Astrocyte of the spinal cord (primary cell): ENCODE measurements at regions not wholly inside any gene's neighbourhood (a gene's known extent, or its start where the extent isn't known, plus 50 kb on each side); places are given as distances from the start of the nearest gene placed in this dataset.
"Not testable (repeated sequence)": the region's sequence is repeated elsewhere in the genome, so short reads cannot be mapped to it uniquely, and the experiment has no call there.

Experiments used
- DNase-seq: peaks from one replicate; pipeline ENCODE4 v3.0.0; 2011; ENCODE audit warnings: low read depth, low spot score
- H3K4me3 ChIP-seq: 2 replicates; pipeline ENCODE4 v1.5.1; 2011; ENCODE audit warnings: low read depth, mild to moderate bottlenecking, low read length, moderate library complexity
- CTCF ChIP-seq: IDR thresholded peaks from 2 replicates; pipeline ENCODE4 v1.5.1; 2012; ENCODE audit warnings: low read depth, mild to moderate bottlenecking, low read length, inconsistent platforms
- in situ Hi-C: cut with HindIII; loops from 2 replicates; pipeline ENCODE4 v1.10.0; 2017; ENCODE audit warnings: low sequenced_read_pairs

GRCh38 chr1:191517826-191518225, 640.4 kb upstream of the RGS18 start:
- H3K4me3 ChIP-seq: no peak overlapping the region
- in situ Hi-C loops: no loop called here
- no peak for DNase-seq
- TF ChIP-seq CTCF: no peak

GRCh38 chr1:191519519-191519918, 638.7 kb upstream of the RGS18 start:
- DNase-seq: no peak
- TF ChIP-seq CTCF: no peak
- H3K4me3 ChIP-seq: no peak overlapping the region
- in situ Hi-C loops: no loop called here

GRCh38 chr1:191520345-191520744, 637.9 kb upstream of the RGS18 start:
- TF ChIP-seq CTCF: no peak
- in situ Hi-C loops: no loop called here
- no peak overlapping the region for H3K4me3 ChIP-seq
- no peak for DNase-seq

- H3K4me3 ChIP-seq, in situ Hi-C loops, DNase-seq: not testable (repeated sequence)
These were observed 632.3 kb upstream of the RGS18 start for GRCh38 chr1:191525944-191526343.

GRCh38 chr1:191528275-191528674, 630.0 kb upstream of the RGS18 start:
- no peak for TF ChIP-seq CTCF
- in situ Hi-C loops: no loop called here
- no peak overlapping the region for H3K4me3 ChIP-seq
- DNase-seq: no peak

- TF ChIP-seq CTCF: no peak
- H3K4me3 ChIP-seq: no peak overlapping the region
- DNase-seq: no peak
- in situ Hi-C loops: no loop called here
These were observed 627.3 kb upstream of the RGS18 start for GRCh38 chr1:191530928-191531327.

GRCh38 chr1:191533254-191533653, 625.0 kb upstream of the RGS18 start:
- in situ Hi-C loops: no loop called here
- no peak for DNase-seq
- TF ChIP-seq CTCF: no peak
- no peak overlapping the region for H3K4me3 ChIP-seq
